ENCODE measurements at regions not wholly inside any gene's neighbourhood (a gene's known extent, or its start where the extent isn't known, plus 50 kb on each side); places are given as distances from the start of the nearest gene placed in this dataset.

DNA sequence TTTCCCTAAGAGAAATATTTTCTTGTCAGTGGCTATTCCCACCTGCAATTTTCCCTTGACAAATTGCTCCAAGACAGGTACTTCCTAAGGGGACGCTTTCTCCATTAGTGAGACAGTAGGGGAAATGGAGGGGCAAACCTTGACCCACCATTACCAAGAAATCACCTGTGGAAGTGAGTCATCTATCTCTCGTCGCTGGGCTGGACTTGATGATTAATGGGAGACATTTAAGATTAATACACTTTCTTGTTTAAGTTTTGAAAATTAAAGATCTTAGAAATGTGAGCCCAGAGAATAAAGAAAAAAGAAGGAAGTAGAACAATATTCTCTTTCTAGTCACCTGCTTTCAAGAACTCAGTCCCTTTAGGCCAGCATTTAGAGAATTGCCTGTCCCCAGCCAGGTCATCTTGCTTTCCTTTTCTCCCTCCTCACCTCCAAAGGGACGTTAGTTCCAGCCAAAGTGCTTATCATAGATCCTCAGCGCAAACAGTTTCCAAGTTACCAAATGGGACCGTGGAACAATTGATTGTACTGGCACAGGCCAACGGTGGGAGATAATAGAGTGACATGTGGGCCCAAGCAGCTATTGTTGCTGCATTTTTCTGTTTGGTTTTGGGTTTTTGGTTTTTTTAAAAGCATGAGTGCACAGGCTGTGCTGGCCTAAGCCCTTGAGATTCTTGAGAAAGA, 284.4 kb downstream of the ENC1 start:
- Histone ChIP-seq H3K9me3 (ENCODE audit: control insufficient read depth in 2 of 3, low read length in 3 of 3) (no peaks in the 10 kb centered on the region), H3K4me1 (ENCODE audit: control insufficient read depth in 2 of 2, insufficient read depth in 2 of 2, low read length in 2 of 2) (no peaks in the 10 kb centered on the region), H3K4me3 (ENCODE audit: low read length) (no peak overlapping the region), H3K27ac (ENCODE audit: low read depth, low read length) (no peak overlapping the region), H3K27me3 (ENCODE audit: control insufficient read depth in 2 of 2, insufficient read depth in 2 of 2, low read length in 2 of 2) (no peaks in the 10 kb centered on the region), H3K36me3 (ENCODE audit: control insufficient read depth in 2 of 3, insufficient read depth in 3 of 3, low read length in 3 of 3) (no peaks in the 10 kb centered on the region)
- CTCF ChIA-PET, result no interaction called here
- Mint-ChIP-seq H3K4me1 (no peaks in the 10 kb centered on the region), H3K27me3 (peaks cover 0 to 21% (median 9%) of the 10 kb centered on the region in 5 donors), H3K36me3 (no peaks in the 10 kb centered on the region), H3K9me3 (peaks cover 0 to 2% (median 0%) of the 10 kb centered on the region in 11 donors), H3K4me3 (no peak overlapping the region), H3K27ac (no peak overlapping the region)
- POLR2A ChIA-PET, result no interaction called here
- ATAC-seq, result no peak
- intact Hi-C loops (cut with micrococcal nuclease), result no loop called here
- no peak for DNase-seq

GRCh38 chr5:74355041-74355824, 285.3 kb downstream of the ENC1 start:
- Mint-ChIP-seq H3K9me3 (peaks cover 0 to 6% (median 0%) of the 10 kb centered on the region in 11 donors), H3K27me3 (peaks cover 0 to 24% (median 17%) of the 10 kb centered on the region in 5 donors), H3K4me1 (no peaks in the 10 kb centered on the region), H3K27ac (no peak overlapping the region), H3K4me3 (no peak overlapping the region), H3K36me3 (no peaks in the 10 kb centered on the region)
- ATAC-seq, result no peak
- Histone ChIP-seq H3K9me3 (ENCODE audit: control insufficient read depth in 2 of 3, low read length in 3 of 3) (no peaks in the 10 kb centered on the region), H3K4me1 (ENCODE audit: control insufficient read depth in 2 of 2, insufficient read depth in 2 of 2, low read length in 2 of 2) (no peaks in the 10 kb centered on the region), H3K27ac (ENCODE audit: low read depth, low read length) (no peak overlapping the region), H3K27me3 (ENCODE audit: control insufficient read depth in 2 of 2, insufficient read depth in 2 of 2, low read length in 2 of 2) (no peaks in the 10 kb centered on the region), H3K36me3 (ENCODE audit: control insufficient read depth in 2 of 3, insufficient read depth in 3 of 3, low read length in 3 of 3) (no peaks in the 10 kb centered on the region), H3K4me3 (ENCODE audit: low read length) (no peak overlapping the region)
- DNase-seq, result no peak
- ChIA-PET POLR2A (no interaction called here), CTCF (no interaction called here)
- intact Hi-C loops (cut with micrococcal nuclease), result no loop called here

GRCh38 chr5:74352256-74352655, 288.3 kb downstream of the ENC1 start:
- no peak overlapping the region for H3K4me3 Mint-ChIP-seq
- no peaks in the 10 kb centered on the region for H3K4me1 Mint-ChIP-seq
- H3K36me3 ChIP-seq (ENCODE audit: control insufficient read depth in 2 of 3, insufficient read depth in 3 of 3, low read length in 3 of 3), result no peaks in the 10 kb centered on the region
- no peaks in the 10 kb centered on the region for H3K27me3 ChIP-seq (ENCODE audit: control insufficient read depth in 2 of 2, insufficient read depth in 2 of 2, low read length in 2 of 2)
- H3K27me3 Mint-ChIP-seq, result peaks cover 2 to 39% (median 24%) of the 10 kb centered on the region in 5 donors
- no peak overlapping the region for H3K27ac ChIP-seq (ENCODE audit: low read depth, low read length)
- H3K9me3 Mint-ChIP-seq, result peaks cover 0 to 7% (median 5%) of the 10 kb centered on the region in 11 donors
- no peak overlapping the region for H3K27ac Mint-ChIP-seq
- no peak for ATAC-seq
- ChIA-PET CTCF (no interaction called here), POLR2A (no interaction called here)
- H3K4me3 ChIP-seq (ENCODE audit: low read length), result no peak overlapping the region
- no peak for DNase-seq
- no peaks in the 10 kb centered on the region for H3K9me3 ChIP-seq (ENCODE audit: control insufficient read depth in 2 of 3, low read length in 3 of 3)
- intact Hi-C loops (cut with micrococcal nuclease), result no loop called here
- H3K4me1 ChIP-seq (ENCODE audit: control insufficient read depth in 2 of 2, insufficient read depth in 2 of 2, low read length in 2 of 2), result no peaks in the 10 kb centered on the region
- H3K36me3 Mint-ChIP-seq, result peaks cover 0 to 5% (median 0%) of the 10 kb centered on the region in 5 donors

GRCh38 chr5:74342948-74343682, 297.4 kb downstream of the ENC1 start:
- Histone ChIP-seq H3K4me1 (ENCODE audit: control insufficient read depth in 2 of 2, insufficient read depth in 2 of 2, low read length in 2 of 2) (no peaks in the 10 kb centered on the region), H3K4me3 (ENCODE audit: low read length) (no peak overlapping the region), H3K9me3 (ENCODE audit: control insufficient read depth in 2 of 3, low read length in 3 of 3) (no peaks in the 10 kb centered on the region), H3K27me3 (ENCODE audit: control insufficient read depth in 2 of 2, insufficient read depth in 2 of 2, low read length in 2 of 2) (no peaks in the 10 kb centered on the region), H3K27ac (ENCODE audit: low read depth, low read length) (no peak overlapping the region), H3K36me3 (ENCODE audit: control insufficient read depth in 2 of 3, insufficient read depth in 3 of 3, low read length in 3 of 3) (no peaks in the 10 kb centered on the region)
- Mint-ChIP-seq H3K9me3 (peaks cover 0 to 13% (median 3%) of the 10 kb centered on the region in 11 donors), H3K4me3 (no peak overlapping the region), H3K27ac (no peak overlapping the region), H3K27me3 (peaks cover 2 to 8% (median 6%) of the 10 kb centered on the region in 5 donors), H3K36me3 (peaks cover 0 to 3% (median 0%) of the 10 kb centered on the region in 5 donors), H3K4me1 (no peaks in the 10 kb centered on the region)
- CTCF ChIA-PET, result no interaction called here
- POLR2A ChIA-PET, result no interaction called here
- DNase-seq, result no peak
- no peak for ATAC-seq
- intact Hi-C loops (cut with micrococcal nuclease), result no loop called here

- H3K4me1 Mint-ChIP-seq, result no peaks in the 10 kb centered on the region
- H3K9me3 ChIP-seq (ENCODE audit: control insufficient read depth in 2 of 3, low read length in 3 of 3), result no peaks in the 10 kb centered on the region
- DNase-seq, result no peak
- H3K27ac ChIP-seq (ENCODE audit: low read depth, low read length), result no peak overlapping the region
- no peaks in the 10 kb centered on the region for H3K4me1 ChIP-seq (ENCODE audit: control insufficient read depth in 2 of 2, insufficient read depth in 2 of 2, low read length in 2 of 2)
- H3K27me3 ChIP-seq (ENCODE audit: control insufficient read depth in 2 of 2, insufficient read depth in 2 of 2, low read length in 2 of 2), result no peaks in the 10 kb centered on the region
- peaks cover 0 to 8% (median 4%) of the 10 kb centered on the region in 5 donors for H3K27me3 Mint-ChIP-seq
- H3K9me3 Mint-ChIP-seq, result peaks cover 0 to 13% (median 0%) of the 10 kb centered on the region in 11 donors
- H3K4me3 Mint-ChIP-seq, result no peak overlapping the region
- CTCF ChIA-PET, result interaction anchor here (0.7 kb wide), 1 partner anchor 48 kb away, joined by 3 read pairs; no protein-coding TSS in a partner anchor
- H3K27ac Mint-ChIP-seq, result no peak overlapping the region
- no peak for ATAC-seq
- H3K4me3 ChIP-seq (ENCODE audit: low read length), result no peak overlapping the region
- H3K36me3 Mint-ChIP-seq, result no peaks in the 10 kb centered on the region
- intact Hi-C loops (cut with micrococcal nuclease), result no loop called here
- POLR2A ChIA-PET, result no interaction called here
- H3K36me3 ChIP-seq (ENCODE audit: control insufficient read depth in 2 of 3, insufficient read depth in 3 of 3, low read length in 3 of 3), result no peaks in the 10 kb centered on the region
Measured at GRCh38 chr5:74342182-74342581, 298.3 kb downstream of the ENC1 start.

- Histone ChIP-seq H3K36me3 (ENCODE audit: control insufficient read depth in 2 of 3, insufficient read depth in 3 of 3, low read length in 3 of 3) (no peaks in the 10 kb centered on the region), H3K27ac (ENCODE audit: low read depth, low read length) (no peak overlapping the region), H3K4me1 (ENCODE audit: control insufficient read depth in 2 of 2, insufficient read depth in 2 of 2, low read length in 2 of 2) (no peaks in the 10 kb centered on the region), H3K27me3 (ENCODE audit: control insufficient read depth in 2 of 2, insufficient read depth in 2 of 2, low read length in 2 of 2) (no peaks in the 10 kb centered on the region), H3K9me3 (ENCODE audit: control insufficient read depth in 2 of 3, low read length in 3 of 3) (no peaks in the 10 kb centered on the region), H3K4me3 (ENCODE audit: low read length) (no peak overlapping the region)
- DNase-seq (no peak), ATAC-seq (no peak)
- Mint-ChIP-seq H3K36me3 (no peaks in the 10 kb centered on the region), H3K9me3 (peaks cover 0 to 8% (median 0%) of the 10 kb centered on the region in 11 donors), H3K4me3 (no peak overlapping the region), H3K27me3 (peaks cover 0 to 12% (median 4%) of the 10 kb centered on the region in 5 donors), H3K4me1 (no peaks in the 10 kb centered on the region), H3K27ac (no peak overlapping the region)
- intact Hi-C loops (cut with micrococcal nuclease), result no loop called here
- POLR2A ChIA-PET, result no interaction called here
- CTCF ChIA-PET, result no interaction called here
Measured at GRCh38 chr5:74341221-74341620, 299.3 kb downstream of the ENC1 start.
